Heart left ventricle (tissue), 16 donors: ENCODE measurements at regions not wholly inside any gene's neighbourhood (a gene's known extent, or its start where the extent isn't known, plus 50 kb on each side); places are given as distances from the start of the nearest gene placed in this dataset.

ENCODE experiments used
- ATAC-seq, 4 donors: fragments of 200-7000 bp; cut with Tn5 transposase; one replicate each; pipeline ENCODE4 v1.9.1; 2020 to 2022; ENCODE audit warnings: moderate library complexity in 4 of 4, mild to moderate bottlenecking in 3 of 4, moderate number of reproducible peaks in 1 of 4
- DNase-seq, 5 donors: peaks; one replicate each; pipeline ENCODE4 v3.0.0-alpha.2; 2020
- H3K27ac ChIP-seq, 12 donors: fragments of 200-600 bp; sonication (generic) in 4 of 12; one replicate each; pipeline versions ENCODE4 v1.5.0 to v1.8.0; 2016 to 2022; ENCODE audit warnings: mild to moderate bottlenecking in 2 of 12
- H3K27me3 ChIP-seq, 9 donors: fragments of 200-600 bp; sonication (generic) in 2 of 9; one replicate each; pipeline versions ENCODE4 v1.5.1 to v1.8.0; 2016 to 2022; ENCODE audit warnings: mild to moderate bottlenecking in 3 of 9
- H3K36me3 ChIP-seq, 9 donors: fragments of 200-600 bp; sonication (generic) in 2 of 9; one replicate each; pipeline versions ENCODE4 v1.5.0 to v1.8.0; 2018 to 2022; ENCODE audit warnings: mild to moderate bottlenecking in 2 of 9
- H3K4me1 ChIP-seq, 12 donors: fragments of 200-600 bp; sonication (generic) in 4 of 12; one replicate each; pipeline versions ENCODE4 v1.5.0 to v1.8.0; 2016 to 2022; ENCODE audit warnings: mild to moderate bottlenecking in 3 of 12
- H3K4me3 ChIP-seq, 12 donors: fragments of 200-600 bp; sonication (generic) in 4 of 12; one replicate each; pipeline versions ENCODE4 v1.5.0 to v1.8.0; 2017 to 2022; ENCODE audit warnings: mild to moderate bottlenecking in 9 of 12, moderate library complexity in 4 of 12
- H3K9me3 ChIP-seq, 12 donors: fragments of 200-600 bp; sonication (generic) in 4 of 12; one replicate each; pipeline versions ENCODE4 v1.5.0 to v1.8.0; 2016 to 2022; ENCODE audit warnings: mild to moderate bottlenecking in 1 of 12
- CTCF ChIP-seq, 12 donors: fragments of 200-600 bp; sonication (generic) in 4 of 12; IDR thresholded peaks; one replicate each; pipeline versions ENCODE4 v1.5.0 to v1.8.0; 2018 to 2022; ENCODE audit warnings: antibody characterized with exemption in 12 of 12, mild to moderate bottlenecking in 5 of 12
- POLR2A ChIP-seq, 2 donors: fragments of 450-650 bp; IDR thresholded peaks; one replicate each; pipeline ENCODE4 v1.6.1; 2017; ENCODE audit warnings: antibody characterized with exemption in 2 of 2, mild to moderate bottlenecking in 2 of 2, moderate library complexity in 2 of 2
- WGBS, 4 donors: extraction: QIAGEN DNeasy Blood & Tissue Kit in 2 of 4; methylation state at CpG; one replicate each; pipeline versions ENCODE4 v1.1.5 to v1.1.7; 2013 to 2018; 5-methylcytosine and 5-hydroxymethylcytosine counted together
- intact Hi-C, 10 donors: fragments of 100-400 bp; cut with DNase I; formaldehyde crosslinking; loops; one replicate each; pipeline versions ENCODE4 v1.11.1 to v1.14.2; 2022
- donor health status: ischemic (EF 13 %, LVEDD 7.1; RV severe dilation, severe dysfunction).
- donor health status: healthy with polysubstance abuse.
- donor health status: DM: no; HTN: yes; CAD: no.
- donor health status: DM: no; HTN: no; CAD: no.
- donor health status: ischemic (EF 25% LVEDD 6.9; RV normal size, moderate dysfunction).
- donor health status: ischemic (EF 25% LVEDD 5.7; RV mildly dilated, moderate dysfunction).
- donor health status: healthy.
- donor health status: DM: yes; HTN: yes; CAD: no.
- donor health status: ischemic (EF 35%, LVEDD 5.7; RV mildly dilated, moderate dysfunction).
- donor health status: nonischemic (EF 11% LVEDD 7.7; RV severe dilation, severe dysfunction).
- donor health status: DM: yes; HTN: yes; CAD: no.
- donor health status: PGD.
- donor health status: ischemic (EF 29% LVEDD 5.4; RV normal size, mild dysfunction).
- donor health status: nonischemic (EF 23%, LVEDD 6.1; RV moderate dilation, normal function).

DNA sequence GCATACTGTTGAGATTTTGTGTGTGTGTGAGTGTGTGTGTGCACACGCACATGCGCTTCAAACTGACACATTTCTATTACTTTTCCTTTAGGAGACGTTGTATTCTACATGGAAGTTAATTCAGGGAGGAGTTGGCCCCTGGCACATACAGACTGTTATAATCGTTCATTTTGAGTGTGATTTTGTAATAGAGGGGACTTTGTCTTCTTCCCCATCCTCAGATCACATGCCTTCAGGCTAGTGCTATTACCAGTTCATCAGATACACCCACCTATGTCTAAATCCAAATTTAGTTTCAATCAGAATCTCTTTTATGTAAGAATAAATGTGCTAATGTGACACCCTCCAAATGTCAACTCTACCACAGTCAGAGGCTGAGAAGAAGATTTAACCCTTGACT, 90.2 kb downstream of the FBXO4 start:
- no peak for DNase-seq
- Histone ChIP-seq H3K36me3 (no peaks in the 10 kb centered on the region), H3K4me1 (no peaks in the 10 kb centered on the region), H3K9me3 (no peaks in the 10 kb centered on the region), H3K27me3 (no peaks in the 10 kb centered on the region), H3K27ac (no peak overlapping the region), H3K4me3 (no peak overlapping the region)
- intact Hi-C loops: no loop called here
- ATAC-seq: no peak
- WGBS, 4 donors: 73 to 80% (median 74%) methylated on average over 4 of the region's 4 CpGs
- TF ChIP-seq CTCF (IDR thresholded peaks at IDR 0.05) (no peak), POLR2A (IDR thresholded peaks at IDR 0.05) (no peak)

DNA sequence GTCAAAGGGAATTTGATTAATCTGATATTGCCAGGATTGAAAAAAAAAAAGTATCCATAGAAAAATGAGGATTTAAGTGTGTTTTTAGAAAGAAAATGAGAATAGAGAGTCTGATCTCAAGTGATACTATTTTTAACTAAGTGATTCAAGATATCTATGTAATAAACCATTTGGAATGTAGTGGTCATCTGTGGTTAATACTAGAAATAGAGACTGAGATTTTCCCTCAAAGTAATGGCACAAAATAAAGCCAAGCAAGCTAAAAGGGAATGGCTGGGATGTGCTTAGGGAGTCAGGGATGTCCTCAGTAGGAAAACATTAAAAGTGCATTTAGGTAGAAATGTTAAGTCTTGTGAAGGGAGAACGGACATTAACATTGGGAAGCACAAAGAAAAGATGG, 90.6 kb downstream of the FBXO4 start:
- TF ChIP-seq CTCF (IDR thresholded peaks at IDR 0.05): no peak
- no peak for TF ChIP-seq POLR2A (IDR thresholded peaks at IDR 0.05)
- ATAC-seq: no peak

DNA sequence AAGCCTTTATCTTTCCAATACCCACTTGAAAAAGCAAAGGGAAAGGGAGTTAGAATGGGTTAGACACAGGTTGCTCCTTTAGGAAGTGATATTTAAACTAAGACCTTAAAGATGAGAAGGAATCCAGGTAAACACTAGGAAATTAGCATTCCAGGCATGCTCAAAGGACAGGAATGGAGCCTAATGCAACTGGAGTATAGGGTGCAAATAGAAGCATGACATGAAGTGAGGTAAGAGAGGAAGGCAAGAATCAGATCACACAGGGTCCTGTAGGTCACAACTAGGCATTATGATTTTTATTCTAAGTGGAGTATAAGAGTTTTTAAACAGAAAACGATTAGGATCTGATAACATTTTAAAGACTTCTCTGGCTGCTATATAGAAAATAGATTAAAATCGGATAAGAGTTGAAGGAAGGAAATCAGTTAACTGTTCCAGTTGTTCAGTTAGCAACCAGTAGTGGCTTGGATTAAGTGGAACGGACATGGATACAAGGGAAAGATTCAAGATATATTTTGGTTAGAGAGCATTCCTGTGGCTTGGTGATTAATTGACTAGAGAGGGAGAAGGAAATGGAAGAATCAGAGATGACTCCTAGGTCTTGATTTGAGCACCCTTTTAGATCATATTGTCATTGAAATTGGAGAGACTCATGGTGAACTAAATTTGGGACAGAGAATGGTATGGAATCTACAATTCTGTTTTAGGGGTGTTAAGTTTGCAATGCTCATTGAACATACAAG, 95.9 kb downstream of the FBXO4 start:
- ATAC-seq (no peak), DNase-seq (no peak)
- Histone ChIP-seq H3K27ac (no peak overlapping the region), H3K9me3 (peaks cover 0 to 14% (median 0%) of the 10 kb centered on the region in 12 donors), H3K4me3 (no peak overlapping the region), H3K36me3 (no peaks in the 10 kb centered on the region), H3K4me1 (no peaks in the 10 kb centered on the region), H3K27me3 (no peaks in the 10 kb centered on the region)
- no peak for TF ChIP-seq POLR2A (IDR thresholded peaks at IDR 0.05)
- no peak for TF ChIP-seq CTCF (IDR thresholded peaks at IDR 0.05)
- intact Hi-C loops: no loop called here
- WGBS, 4 donors: 58 to 76% (median 66%) methylated on average over 3 of the region's 3 CpGs

More for the DNA sequence above, 90.6 kb downstream of the FBXO4 start:
- H3K27ac ChIP-seq: no peak overlapping the region
- H3K27me3 ChIP-seq: no peaks in the 10 kb centered on the region
- H3K36me3 ChIP-seq: no peaks in the 10 kb centered on the region
- H3K4me1 ChIP-seq: no peaks in the 10 kb centered on the region
- intact Hi-C loops: no loop called here
- DNase-seq: no peak
- 75 to 86% (median 81%) methylated on average over 1 of the region's 1 CpG for WGBS, 4 donors
- H3K9me3 ChIP-seq: no peaks in the 10 kb centered on the region
- no peak overlapping the region for H3K4me3 ChIP-seq

- no peak for ATAC-seq
- Histone ChIP-seq H3K27ac (no peak overlapping the region), H3K4me3 (no peak overlapping the region), H3K9me3 (peaks cover 0 to 14% (median 0%) of the 10 kb centered on the region in 12 donors), H3K27me3 (no peaks in the 10 kb centered on the region), H3K36me3 (no peaks in the 10 kb centered on the region), H3K4me1 (no peaks in the 10 kb centered on the region)
- intact Hi-C loops: no loop called here
- DNase-seq: no peak
- WGBS, 4 donors: 21 to 35% (median 27%) methylated on average over 2 of the region's 2 CpGs
- TF ChIP-seq POLR2A (IDR thresholded peaks at IDR 0.05): no peak
- no peak for TF ChIP-seq CTCF (IDR thresholded peaks at IDR 0.05)
Observed at GRCh38 chr5:42021923-42022322, 96.8 kb downstream of the FBXO4 start.
